IPS-NIHi11 (cell line): ENCODE measurements at regions not wholly inside any gene's neighbourhood (a gene's known extent, or its start where the extent isn't known, plus 50 kb on each side); places are given as distances from the start of the nearest gene placed in this dataset.
"Not testable (repeated sequence)": the region's sequence is repeated elsewhere in the genome, so short reads cannot be mapped to it uniquely, and the experiment has no call there.

Experiments
- DNase-seq: peaks from one replicate; pipeline ENCODE4 v3.0.0; 2012; ENCODE audit warnings: mixed read lengths, low spot score

DNA sequence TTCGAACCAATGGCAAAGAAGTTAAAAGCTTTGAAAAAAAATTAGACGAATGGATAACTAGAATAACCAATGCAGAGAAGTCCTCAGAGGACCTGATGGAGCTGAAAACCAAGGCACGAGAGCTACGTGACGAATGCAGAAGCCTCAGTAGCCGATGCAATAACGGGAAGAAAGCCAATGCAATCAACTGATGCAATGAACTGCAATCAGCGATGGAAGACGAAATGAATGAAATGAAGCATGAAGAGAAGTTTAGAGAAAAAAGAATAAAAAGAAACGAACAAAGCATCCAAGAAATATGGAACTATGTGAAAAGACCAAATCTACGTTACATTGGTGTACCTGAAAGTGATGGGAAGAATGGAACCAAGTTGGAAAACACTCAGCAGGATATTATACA lies 52.6 kb upstream of the MRPS30 start:
- not testable (repeated sequence) for DNase-seq

DNA sequence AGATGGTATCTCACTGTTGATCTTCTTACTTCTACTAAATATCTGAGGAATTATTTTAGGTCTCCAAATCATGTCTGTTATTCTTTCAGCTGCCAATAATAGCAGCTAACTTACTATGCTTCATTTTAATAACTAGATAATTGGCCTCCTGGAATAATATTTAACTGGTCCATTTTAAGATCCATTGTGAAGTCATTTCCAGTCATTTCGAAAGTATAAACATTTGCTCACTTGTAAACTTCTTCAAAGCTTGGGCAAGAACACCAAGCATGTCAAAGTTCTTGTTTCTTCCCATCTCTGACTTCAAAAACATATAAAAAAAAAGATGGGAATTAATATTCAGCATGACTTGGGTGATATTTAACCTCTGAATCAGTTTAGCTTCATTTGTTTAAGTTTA lies 61.4 kb upstream of the MRPS30 start:
- no peak for DNase-seq

DNA sequence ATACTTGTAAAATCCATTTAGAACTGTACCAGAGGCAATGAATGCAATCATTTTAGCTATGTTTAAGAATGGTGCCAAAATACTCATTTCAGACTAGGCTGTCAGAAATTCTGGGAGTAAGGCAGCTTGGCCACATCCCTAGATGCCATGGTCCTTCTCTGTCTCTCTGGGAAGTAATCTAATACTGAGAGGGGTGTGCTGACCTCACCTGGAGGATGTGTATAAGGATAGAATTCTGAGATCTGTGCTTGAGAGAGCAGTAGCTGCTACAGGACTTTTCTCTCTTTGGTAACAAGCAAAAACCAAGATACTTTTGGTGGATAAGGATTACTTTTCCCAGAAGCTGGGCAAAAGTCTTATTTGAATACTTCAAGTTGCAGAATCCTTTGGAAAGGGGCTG lies 68.1 kb upstream of the MRPS30 start:
- no peak for DNase-seq

DNA sequence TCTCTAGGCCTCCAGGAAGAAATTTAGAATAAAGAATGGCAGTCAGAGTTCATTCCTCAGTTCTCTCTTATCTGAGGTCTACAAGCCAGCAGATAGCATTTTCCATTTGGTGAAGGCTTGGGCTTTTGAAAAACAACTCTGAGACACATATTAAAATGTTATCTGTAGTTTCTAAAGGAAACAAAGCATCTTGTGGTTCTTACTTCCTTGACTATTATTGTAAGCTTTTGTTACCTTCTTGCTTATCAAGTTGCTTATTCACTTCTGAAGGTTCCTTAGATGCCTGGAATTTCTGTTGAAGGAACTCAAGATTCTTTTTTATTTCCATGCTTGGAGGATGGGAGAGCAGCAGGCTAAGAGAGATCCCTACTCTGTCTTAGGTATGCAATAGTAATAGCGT lies 79.2 kb upstream of the MRPS30 start:
- DNase-seq: no peak

DNA sequence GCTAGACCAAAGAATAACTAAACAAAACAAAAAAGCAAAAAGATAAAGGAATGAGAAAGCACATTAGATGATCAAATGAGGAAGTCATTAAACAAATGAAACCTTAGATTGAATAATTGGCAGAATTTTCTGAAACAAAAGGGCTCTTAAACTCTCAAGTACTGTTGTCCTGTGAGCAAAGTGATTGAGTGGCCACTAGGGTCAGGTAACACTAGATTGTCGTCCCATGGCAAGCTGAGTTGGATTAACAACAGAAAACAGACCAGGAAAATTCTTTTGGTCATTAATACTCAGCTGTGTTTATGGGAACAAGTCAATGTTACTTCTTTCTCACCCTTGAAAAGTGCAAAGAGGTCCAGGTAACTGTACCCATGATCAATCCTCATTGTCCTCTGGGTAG lies 81.6 kb upstream of the MRPS30 start:
- DNase-seq: peak; percentile 13

DNA sequence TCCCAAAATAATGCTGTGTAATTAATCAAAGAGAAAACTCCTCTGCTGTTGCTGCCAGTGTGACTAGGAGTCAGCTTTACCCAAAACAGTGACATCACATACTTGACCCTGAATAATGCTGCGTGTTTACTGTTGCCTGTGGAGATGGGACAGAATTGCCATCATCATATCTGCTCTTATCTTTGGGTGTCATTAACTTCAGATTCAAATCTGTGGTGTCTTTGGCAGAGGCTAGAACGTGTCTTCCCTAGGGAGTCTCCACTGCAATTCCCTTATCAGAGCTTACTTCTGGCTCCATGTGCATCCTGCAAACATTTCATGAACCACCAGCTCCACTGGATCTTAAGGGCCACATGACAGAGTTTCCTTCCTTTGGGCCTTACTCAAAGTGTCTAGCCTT lies 88.9 kb upstream of the MRPS30 start:
- DNase-seq: no peak

DNA sequence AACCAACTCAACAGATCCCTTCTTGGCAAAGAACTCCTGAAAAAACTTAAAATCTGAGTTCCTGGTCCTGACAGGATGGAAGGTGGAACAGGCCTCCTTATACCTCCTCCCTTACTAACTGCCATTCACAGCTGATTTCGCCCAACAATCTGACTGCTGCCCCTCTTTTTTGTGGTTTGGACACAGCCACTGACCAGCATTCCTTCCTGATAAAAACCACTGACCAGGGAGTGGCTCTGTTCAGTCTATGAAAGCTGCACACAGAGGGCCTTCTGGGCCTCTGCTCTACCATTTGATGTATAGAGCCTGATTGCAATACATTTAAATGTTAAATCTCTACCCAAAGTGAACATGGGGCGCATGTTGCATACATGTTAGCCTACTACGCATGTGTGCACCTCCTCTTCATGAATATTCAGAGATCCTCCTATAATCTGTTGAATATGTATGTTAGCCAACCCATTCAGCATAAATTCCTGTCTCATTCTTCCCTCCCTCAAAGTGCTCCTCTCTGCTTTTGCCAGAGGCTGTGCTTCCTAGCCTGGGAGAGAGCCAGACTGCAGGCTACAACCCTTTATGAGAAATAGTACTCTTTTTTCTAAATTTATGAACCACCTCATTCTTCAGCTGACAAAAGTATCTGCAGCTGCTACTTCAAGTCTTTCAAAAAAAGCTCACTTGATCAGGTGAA lies 93.7 kb upstream of the MRPS30 start:
- DNase-seq: no peak

DNA sequence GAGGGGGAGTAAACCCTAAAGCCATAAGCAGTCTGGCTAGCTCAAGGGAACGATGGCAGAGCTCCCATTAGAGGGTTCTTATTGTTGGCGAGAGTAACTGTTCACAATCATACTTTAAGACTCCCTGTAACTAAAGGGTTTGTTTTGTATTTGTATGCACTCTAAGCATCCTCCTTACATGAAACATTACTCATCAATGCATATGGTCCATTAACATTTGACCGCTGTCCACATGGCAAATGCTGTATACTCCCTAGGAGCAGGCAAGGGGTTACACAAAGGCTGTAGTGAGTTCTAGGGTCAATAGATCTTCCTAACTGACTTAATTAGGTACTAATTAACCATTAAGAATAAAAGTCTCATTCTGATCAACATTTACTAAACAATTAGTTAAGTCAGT lies 95.3 kb upstream of the MRPS30 start:
- no peak for DNase-seq

DNA sequence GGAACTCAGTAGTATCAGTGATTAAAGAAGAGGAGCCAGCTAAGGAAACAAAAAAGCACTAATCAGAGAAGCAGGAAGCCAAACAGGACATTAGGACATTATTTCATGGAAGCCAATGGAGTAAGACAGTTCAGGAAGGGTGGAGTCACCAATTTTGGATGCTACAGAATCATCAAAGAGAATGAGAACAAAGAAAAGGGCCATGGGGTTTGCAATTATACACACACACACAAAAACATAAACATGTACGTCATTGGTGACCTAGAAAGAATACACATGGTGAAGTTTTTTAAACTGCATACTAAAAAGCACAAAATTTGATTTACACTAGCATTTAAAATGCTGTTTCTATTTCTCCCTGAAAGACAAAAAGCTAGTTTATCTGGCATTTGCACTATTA lies 96.8 kb upstream of the MRPS30 start:
- no peak for DNase-seq

DNA sequence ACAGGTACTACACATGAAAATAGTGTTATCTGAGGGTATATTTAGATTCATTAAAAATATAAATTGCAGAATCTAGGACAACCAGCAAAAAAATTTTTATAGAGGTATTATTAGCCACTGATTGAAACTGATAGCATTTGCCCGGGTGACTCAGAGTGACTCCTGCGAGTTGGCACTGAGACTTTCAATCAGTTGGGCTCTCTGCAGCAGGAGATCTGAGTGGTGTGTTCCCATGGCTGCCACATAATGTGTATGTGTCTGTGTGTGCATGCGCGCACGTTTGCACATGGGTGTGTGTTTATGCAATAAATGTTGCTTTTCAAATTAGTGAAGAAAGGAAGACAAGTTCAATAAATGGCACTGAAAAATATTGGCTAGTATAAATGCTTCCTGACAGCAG lies 100.1 kb upstream of the MRPS30 start:
- no peak for DNase-seq

DNA sequence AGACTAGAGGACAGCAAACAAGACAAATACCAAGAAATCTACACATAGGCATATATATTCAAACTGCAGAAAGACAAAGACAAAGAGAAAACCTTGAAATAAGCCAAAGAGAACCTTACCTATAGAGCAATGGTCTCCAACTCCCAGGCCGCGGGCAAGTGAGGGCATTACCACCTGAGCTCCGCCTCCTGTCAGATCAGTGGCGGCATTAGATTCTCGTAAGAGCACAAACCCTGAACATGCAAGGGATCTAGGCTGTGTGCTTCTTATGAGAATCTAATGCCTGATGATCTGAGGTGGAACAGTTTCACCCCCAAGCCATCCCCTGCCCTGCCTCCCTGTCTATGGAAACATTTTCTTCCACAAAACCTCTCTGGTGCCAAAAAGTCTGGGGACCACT lies 101.0 kb upstream of the MRPS30 start:
- no peak for DNase-seq

DNA sequence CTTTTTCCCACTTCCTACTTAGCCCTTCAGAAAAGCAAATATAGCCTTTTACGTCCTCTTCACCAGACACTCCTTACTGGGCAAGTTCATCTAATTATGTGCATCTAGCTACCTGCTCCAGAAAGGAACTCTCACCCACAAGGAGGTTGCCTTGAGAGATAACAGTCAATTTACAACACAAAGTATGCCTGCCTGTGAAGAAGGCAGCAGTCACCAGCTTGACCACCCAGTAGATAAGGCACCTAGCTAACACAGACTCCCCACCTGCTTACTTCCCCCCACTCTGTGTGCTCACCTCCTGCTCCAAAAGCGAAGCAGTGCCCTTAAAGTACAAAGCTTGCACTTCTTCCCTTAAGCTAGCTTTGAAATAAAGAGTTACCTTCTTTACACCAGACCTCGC lies 111.7 kb upstream of the MRPS30 start:
- DNase-seq: no peak

DNA sequence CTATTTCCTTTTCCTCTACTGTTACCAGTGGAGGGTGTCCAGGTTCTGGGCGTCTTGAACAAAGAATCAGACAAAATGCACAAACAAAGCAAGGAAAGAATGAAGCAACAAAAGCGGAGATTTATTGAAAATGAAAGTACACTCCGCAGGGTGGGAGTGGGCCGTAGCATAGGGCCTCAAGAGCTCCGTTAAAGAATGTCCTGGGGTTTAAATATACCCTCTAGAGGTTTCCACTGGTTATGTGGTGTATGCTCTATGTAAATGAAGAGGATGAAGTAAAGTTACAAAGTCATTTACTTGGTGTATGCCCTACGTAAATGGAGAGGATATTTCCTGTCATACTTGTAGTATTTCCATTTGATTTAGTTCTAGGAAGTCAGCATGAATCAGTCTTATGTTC lies 113.5 kb upstream of the MRPS30 start:
- DNase-seq: no peak

DNA sequence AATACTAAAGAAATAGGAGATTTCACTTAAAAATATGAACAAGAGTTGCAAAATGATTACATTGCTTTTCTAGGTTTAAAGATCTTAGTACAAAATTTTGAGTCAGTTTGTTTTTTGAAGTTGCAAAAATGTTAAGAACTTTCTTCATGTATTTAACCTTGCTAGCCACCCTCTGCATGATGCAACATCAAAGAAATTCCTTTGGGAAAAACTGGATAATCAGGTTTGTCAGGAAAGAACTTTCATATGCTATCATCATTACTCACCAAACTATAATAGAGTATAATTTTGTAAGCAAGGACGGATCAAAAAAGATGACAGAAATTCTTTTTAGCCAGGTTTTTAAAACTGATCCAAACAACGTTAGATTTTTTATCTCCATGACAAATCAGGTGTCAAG lies 116.9 kb upstream of the MRPS30 start:
- peak; percentile 22 for DNase-seq

DNA sequence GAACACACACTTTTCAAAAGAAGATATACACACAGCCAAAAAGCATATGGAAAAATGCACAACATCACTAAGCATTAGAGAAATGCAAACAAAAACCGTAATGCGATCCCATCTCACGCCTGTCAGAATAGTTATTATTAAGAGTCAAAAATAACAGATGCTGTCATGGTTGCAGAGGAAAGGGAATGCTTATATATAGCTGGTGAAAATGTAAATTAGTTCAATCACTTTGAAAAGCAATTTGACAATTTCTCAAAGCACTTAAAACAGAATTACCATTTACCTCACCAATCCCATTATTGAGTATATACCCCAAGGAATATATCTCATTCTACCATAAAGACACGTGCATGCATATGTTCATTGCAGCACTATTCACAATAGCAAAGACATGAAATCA lies 126.8 kb upstream of the MRPS30 start:
- no peak for DNase-seq

DNA sequence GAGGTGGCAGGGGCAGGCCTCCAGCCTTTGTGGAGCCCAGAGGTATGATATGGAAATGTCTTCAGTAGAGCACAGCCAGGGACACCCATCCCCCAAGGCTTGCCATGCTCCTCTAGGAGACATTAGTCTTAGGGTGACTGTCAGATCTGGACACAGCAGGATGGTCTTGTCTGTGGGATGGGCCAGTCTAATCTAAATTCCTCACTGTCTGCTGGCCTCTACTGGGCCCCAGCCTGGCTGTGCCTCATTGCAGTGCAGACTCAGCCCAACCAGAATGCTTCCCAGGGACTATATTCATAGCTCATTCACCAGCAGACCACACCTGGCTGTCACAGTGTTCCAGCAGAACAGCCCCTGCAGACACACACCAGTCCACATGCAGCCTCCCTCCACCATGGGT lies 129.5 kb upstream of the MRPS30 start:
- DNase-seq: no peak

DNA sequence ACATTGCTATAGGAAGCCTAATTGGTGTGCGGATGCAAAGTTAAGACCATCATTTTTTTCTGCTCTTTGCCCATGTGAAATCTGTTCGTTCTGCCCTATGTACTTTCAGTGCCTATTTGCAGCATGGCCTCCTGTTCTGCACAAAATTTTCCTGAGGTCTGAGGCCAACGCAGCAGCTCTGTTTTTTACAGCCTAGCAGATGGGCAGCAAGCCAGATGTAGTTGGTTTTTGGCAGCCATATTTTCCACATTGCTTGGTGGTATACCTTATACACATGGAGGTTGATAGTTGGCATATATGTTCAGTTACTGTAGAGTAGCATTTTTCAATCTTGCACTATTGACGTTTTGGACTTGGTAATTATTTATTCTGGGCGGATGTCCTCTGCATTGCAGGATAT lies 133.5 kb upstream of the MRPS30 start:
- DNase-seq: no peak

DNA sequence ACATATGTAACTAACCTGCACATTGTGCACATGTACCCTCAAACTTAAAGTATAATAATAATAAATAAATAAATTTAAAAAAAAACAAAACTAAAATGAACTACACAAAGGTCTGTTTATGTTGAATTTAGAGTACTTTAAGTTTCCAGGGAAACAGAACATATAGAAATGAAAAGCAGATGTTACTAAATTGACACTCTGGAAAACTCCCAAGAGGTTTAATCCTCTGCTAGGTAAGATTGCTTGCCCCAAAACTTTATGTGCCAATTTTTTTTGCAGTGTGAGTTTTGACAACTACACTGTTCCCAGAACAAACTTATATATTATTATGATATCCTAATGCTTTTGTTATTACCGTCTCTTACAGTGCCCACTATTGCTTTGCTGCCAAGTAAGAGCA lies 134.3 kb upstream of the MRPS30 start:
- DNase-seq: no peak

DNA sequence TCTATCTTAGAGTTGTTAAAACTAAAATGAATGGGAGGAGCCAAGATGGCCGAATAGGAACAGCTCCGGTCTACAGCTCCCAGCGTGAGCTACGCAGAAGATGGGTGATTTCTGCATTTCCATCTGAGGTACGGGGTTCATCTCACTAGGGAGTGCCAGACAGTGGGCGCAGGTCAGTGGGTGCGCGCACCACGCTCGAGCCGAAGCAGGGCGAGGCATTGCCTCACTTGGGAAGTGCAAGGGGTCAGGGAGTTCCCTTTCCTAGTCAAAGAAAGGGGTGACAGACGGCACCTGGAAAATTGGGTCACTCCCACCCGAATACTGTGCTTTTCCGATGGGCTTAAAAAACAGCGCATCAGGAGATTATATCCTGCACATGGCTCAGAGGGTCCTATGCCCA lies 140.3 kb upstream of the MRPS30 start:
- not testable (repeated sequence) for DNase-seq

DNA sequence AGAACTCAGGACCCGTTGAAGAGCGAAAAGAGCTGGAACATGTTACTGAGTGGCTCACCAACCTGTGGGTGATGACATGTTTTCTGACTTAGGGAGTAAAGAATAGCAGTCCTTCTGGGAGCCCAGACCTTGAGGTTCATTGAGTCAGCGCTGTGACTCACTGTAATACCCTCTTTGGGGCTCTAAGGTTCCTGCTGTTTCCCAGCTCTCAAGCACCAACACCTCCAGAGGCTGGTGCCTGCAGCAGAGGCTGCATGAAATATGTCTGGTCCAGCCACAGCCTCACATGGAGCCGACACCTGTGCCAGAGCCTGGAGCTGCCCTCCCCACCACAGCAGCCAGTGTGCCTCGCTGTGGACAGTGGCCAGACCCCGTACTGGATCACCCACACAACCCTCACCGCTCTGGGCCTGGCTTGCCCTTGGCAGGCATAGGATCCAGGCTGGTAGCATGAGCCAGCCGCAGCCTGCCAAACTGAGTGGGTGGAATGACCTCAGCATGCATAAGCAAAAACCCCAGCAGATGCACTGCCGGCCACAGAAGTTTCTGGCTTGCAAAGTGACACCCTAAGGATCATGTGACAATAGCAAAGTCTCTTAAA lies 143.5 kb upstream of the MRPS30 start:
- DNase-seq: no peak

DNA sequence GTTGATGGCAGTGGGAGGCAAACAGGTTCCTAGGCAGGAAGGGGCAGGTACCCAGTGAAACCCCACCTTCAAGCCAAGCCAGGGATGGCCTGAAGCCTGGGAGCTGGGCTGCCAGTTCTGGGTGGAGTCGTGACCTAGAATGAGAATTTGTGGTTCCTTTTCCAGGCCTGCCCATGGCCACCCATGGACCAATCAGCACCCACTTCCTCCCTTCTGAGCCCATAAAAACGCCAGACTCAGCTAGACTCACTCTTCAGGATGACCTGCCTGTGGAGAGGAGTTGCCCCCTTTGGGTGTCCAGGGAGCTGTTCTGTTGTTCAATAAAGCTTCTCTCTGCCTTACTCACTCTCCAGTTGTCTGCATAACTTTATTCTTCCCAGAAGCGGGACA lies 144.0 kb upstream of the MRPS30 start:
- no peak for DNase-seq

DNA sequence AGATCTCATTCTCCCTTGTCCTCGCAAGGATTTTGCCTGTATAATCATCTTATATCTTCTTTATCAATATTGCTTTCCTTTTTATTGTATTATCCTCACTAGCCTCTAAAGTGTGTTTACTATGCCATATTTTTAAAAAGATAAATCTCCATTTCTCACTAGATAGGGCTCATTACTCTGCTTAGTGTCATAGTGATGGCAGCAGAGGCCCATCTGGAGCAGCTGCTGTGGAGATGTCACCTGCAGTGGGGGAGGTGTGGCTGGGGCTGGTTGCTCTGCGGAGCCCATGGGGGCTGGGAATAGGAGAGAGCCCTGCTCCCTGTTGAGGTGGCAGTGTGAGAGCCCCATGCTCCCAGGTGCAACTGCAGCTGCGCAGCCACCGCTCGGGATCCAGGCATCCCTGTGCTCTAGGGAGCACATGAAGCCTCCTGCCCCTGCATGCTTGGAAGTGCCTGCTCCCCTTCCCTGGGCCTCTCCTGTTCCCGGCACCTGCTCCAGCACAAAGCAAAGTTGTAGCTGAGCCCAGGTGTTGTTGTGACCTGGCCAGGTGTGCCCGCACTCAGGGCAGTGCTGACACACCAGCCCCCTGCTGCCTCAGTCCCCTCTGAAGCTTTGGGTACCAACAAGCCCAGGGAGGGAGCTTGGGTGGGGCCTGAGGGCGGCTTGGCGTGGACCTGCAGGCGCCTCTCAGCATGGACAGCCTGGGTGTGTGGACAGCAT lies 144.6 kb upstream of the MRPS30 start:
- DNase-seq: no peak

DNA sequence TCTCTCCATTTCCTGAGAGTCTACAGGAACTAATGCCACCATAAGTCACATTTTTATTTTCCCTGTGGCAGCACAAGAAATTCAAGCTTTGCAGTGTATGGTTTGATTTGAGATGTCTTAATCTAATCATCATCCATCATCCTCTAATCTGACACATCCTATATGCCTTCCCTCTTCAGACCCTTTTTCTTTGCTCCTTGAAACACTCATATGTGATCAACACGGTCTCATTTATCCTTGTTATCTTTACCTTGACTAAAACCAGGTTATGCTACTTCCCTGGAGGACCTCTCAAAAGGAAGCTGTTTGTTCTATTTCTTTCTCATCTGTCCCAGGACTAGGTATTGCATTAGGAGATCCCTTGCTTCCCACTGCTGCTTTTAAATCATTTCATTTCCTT lies 146.9 kb upstream of the MRPS30 start:
- DNase-seq: no peak

DNA sequence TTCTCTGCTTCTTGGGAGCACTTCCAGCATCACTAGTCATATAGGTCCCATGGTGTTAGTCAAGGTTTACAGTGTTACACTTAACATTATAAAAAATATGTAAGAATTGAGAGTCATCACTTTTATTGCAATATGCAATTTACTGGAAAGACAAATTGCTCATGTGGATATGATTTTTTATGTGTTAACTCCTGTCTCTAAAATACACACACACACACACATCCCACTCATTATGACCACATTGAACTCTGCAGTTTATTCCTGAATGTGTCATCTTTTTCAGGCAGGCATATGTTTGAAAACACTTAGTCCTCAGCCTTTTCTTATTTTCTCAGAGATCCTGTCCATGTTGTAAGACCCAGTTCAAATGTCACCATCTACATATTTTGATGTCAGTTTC lies 148.5 kb upstream of the MRPS30 start:
- no peak for DNase-seq
